T-helper 1 cell treated with Interleukin-12 subunit alpha and Interleukin-12 subunit beta and Interleukin-4 antibody, amounts not matched to agents 30 ng/mL and 1 ng/mL, for 36 hours (primary cell): ENCODE measurements at regions not wholly inside any gene's neighbourhood (a gene's known extent, or its start where the extent isn't known, plus 50 kb on each side); places are given as distances from the start of the nearest gene placed in this dataset.

Experiments
- intact Hi-C: fragments of 100-400 bp; cut with micrococcal nuclease; formaldehyde crosslinking; loops from one replicate; pipeline ENCODE4 v1.15.1; 2024

DNA sequence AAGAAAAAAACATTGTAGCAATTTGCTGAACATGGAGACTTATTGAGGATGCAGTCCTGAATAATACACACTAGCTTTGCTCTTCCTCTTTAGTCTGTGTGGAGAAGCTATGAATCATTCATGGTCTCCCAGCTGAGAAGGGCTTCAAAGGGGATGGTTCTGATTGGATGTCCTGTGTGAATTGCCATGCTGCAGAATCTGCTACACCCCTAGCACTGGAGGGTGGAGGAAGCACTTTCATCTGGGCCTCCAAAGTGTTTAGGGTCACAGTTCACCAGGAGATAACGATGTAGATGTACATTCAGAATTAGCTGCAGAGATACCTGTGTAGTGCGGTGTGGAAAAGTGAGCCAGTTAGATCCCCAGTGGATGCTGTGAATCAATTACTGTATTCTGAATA is 321.1 kb upstream of the EDNRB start:
- intact Hi-C loops: no loop called here

DNA sequence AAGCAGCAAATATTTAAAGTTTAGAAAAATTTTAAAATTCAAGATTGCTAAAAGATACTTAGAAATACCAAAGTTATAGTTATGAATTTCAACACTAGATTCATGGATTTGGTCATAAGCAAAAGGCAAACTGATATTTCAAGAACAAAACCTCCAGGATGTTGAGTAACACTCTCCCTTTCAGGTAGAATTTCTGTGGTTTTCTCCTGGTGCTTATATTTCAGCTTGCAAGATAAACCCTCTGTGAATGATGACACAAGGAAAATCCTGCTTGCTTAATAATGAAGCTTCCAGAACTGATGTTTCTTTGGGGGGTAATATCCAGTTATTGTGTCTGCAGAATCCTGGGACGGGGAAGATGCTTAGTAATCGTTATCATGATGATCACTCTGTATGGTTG is 320.3 kb upstream of the EDNRB start:
- intact Hi-C loops: no loop called here

DNA sequence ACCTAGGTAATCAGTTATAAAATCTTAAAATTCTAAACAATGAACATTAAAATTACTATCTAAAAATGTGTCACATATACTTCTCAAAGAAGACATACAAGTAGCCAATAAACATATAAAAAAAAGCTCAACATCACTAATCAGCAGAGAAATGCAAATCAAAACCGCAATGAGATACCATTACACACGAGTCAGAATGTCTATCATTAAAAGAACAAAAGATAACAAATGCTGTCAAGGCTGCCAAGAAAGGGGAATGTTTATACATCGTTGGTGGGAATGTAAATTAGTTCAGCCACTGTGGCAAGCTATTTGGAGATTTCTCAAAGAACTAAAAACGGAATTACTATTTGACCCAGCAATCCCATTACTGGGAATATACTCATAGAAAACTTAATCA is 310.3 kb upstream of the EDNRB start:
- intact Hi-C loops: no loop called here

DNA sequence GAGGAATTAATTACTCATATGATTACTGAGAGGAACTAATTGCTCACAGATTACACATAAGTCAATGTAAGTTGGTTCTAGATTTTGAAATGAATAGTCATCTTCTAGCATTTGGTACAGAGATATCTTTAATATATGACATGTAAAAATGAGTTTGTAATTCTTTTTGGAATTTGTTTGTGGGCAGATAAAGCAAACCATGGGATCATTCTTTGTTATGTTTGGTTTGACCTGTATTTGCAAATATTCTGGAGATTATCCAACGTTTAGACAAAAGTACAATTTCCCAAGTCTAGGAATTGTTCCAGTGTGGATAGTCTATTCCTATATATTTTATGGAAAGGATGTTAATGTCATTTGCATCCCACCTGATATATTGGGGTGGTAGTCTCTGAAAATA is 309.6 kb upstream of the EDNRB start:
- intact Hi-C loops: no loop called here

DNA sequence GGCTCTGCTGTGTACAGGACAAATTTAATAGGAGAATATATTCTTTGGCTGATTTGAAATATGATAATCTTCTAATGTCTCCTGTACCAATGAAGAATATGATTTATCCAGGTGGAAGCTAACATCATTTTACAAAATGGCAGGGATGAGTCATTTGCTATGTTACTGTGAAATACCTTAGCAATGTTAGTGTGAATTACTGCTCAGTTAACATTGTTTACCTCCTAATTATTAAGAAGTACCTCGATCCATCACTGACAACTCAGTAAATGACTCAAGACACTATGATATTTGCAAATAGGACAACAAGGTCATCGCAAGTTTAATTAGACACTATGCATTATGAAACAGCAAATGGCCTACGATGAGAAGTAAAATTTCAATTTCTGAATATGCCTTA is 309.1 kb upstream of the EDNRB start:
- intact Hi-C loops: no loop called here

DNA sequence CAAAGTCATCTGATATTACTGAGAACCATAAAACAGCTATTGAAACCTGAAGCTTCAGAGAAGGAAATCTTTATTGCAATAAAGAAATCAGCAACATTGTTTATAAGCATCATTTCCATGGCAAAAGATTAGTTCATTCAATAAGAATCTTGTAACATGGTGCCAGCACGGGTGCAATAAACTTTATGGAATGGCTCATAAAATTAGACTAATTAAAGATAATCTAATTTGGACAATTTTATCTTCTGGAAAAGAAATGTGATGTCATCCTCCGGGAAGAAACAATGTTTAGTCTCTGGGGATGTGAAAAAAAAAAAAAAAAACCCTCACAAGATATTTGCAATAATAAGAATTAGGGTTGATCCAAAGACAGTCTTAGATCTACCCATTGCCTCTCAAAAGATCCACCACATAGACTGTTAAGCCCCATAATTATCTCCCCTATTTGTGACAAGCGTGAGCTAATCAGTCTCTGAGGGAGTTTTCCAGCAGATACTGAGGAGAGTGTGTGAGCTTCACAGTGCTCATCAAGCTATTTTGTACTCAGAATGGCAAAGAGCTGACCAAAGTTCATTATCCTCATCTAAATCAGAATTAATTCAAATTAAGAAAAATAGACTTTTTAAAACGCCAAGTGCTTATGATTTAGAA is 297.0 kb upstream of the EDNRB start:
- intact Hi-C loops: no loop called here

DNA sequence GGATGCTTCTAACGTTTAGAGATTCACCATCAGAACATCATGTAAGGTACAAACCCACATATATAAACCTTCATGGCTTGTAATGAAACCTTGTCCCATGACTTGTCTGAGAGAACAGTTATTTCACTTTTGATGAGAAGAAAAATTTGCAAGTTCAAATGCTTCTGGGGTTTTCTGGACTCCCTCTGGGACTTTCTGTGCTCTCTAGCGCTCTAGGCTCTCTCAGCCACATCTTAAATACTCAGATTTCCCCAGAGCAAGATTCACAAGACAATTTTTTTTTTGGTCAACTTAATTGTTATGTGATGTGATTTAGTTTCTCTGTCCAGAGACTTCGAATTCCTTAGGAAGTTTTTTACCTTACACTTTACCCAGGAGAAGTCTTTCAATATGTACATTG is 282.8 kb upstream of the EDNRB start:
- intact Hi-C loops: no loop called here

DNA sequence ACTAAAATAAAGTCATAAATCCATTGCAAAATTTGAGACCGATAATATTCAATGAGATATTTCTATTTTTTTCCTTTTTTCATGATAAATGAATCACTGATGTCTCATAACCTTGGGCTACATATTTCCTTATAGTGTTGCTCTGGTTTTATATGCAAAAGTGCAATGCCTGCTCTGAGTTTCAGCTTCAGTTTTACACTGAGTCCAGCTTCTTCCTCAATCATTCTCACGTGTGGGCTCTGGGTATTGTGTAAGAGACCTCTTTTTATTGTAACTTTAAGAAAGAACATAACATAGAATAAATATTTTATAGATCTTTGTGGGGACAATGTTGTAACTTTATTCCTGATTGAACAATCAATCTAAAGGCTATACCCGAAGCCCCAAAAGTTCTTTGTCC is 280.2 kb upstream of the EDNRB start:
- intact Hi-C loops: no loop called here

DNA sequence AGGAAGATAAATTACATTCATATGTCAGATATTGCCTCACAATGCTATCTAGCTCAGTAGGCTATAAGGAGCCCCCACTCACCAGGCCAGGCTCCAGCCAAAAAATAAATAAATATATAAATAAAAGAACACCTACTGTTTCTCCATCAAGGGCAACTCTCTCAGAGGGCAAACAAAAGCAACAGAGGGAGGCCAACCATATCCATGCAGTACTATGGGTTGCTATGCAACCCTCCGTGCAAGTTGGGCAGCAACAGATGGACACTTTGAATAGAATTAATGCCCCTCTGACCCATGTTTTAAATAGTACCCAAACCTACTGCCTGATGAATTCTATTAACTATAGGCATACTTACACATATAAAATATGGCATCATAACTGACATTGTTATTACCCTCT is 279.8 kb upstream of the EDNRB start:
- intact Hi-C loops: no loop called here

DNA sequence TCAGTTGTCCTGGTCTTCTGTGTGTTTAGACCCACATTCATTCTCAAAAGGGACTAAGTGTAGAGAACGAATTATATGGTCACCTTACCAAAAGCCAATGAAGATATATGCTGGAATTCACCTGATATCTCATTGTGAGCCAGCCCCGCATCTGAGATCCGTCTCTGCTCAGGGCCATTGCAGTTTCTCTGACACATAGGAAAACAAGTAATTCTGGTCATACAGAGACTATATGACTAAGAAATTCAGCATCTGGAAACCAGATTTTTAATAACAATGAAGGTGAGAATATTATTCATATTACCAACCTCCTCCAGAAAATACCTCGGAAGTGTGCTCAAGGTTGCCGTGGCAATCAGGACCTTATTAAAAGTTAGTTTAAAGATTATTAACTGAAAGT is 278.6 kb upstream of the EDNRB start:
- intact Hi-C loops: no loop called here

DNA sequence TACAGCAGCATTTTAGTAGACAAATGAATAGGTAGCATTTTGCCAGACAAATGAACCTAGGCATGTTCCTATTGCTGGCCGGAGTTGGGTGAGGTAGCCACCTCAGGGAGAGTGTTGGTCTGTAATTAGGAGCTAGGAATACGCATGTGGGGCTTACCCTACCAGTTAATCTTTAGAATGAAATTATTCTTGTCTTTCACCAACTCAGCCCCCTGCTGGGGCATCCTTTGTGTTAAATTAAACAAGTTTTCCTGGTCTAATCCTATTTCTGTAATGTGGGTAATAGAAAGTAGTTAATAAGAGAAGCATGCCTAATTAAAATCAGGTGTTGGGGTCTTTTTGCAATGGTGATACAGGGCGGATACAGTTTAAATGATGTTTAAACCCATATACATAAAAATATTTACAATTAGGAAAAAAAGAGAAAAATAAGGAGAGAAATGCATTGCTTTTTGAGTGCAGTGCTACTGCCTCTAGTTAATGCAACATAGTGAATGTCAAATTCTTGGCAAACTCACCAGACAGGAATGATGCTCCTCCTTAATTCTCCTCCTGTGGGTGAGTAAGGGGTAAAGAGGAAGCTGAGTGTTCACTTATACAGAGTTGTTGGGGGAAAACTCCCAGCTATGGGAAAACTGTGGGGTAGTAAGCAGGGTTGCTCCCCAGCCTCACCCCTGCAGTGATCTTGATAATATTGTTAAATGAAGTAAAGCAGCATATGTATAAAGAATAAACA is 276.4 kb upstream of the EDNRB start:
- intact Hi-C loops: no loop called here

DNA sequence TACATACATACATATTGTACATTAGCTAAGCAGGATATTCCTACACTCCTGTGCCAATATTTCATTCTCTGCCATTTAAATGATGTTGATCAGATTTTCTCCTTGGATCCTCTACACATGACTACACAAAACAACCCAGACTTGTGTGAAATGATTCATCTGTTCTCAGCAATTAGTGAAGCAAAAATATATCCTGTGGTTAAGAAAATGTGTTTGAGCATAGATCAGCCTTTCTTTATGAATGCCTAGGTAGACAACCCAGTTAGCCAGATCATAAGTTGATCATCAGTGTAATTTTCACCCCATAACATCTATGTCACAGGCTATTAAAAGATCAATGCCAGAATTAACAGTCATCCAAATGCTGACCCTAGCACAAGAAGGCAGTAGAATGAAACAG is 275.2 kb upstream of the EDNRB start:
- intact Hi-C loops: no loop called here

DNA sequence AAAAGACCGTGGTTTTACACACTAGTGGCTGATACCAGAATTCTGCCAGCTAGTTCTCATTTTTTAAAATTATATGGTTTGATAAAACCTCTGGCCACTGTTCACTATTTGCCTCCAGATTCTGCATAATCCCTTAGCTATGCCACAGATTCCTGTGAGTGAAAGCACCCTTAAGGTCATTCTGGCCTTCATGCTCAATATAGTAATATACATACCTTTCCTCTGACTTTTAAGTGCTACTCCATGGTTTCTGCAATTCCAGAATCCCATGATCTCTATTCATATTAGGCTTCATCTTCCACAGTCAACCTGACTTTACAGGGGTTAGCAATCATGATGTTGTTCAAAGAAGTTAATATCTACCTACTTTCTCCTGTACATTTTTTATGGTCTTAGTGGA is 274.1 kb upstream of the EDNRB start:
- intact Hi-C loops: no loop called here

DNA sequence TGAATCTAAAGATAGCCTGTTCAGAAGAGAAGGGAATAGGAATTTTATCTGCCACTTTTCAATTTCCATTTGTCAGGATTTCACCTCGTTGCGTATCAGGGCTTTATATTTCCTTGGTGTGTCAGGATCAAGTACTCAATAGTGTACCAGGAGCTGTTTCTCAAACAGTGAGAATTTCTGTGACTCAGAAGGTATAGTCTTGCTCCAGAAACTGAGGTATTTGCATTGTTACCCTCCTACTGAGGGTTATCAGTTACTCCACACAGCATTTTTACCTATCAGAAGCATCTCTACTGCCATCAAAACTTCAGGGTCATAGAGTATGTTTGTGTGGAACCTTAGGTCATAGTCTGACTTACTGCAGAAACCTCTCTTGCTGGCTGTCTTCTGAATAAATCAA is 271.7 kb upstream of the EDNRB start:
- intact Hi-C loops: no loop called here

DNA sequence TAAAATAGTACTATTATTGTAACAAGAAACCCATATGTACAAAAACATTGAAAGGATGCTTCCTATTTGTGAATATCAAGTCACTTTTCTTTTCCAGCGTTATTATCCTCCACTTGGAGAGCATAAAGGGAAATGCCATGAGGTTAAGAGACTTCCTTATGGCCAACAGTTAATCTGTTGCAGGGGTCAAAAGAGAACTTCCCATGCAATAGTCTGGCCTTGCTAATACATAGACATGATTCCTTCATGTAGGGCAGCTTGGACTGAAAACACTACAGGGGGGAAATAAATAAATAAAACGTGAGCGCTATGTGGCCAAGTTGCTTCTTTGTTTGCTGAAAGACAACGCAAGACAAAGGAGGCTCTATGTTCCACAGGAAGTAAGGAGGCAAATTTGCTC is 269.1 kb upstream of the EDNRB start:
- intact Hi-C loops: no loop called here

DNA sequence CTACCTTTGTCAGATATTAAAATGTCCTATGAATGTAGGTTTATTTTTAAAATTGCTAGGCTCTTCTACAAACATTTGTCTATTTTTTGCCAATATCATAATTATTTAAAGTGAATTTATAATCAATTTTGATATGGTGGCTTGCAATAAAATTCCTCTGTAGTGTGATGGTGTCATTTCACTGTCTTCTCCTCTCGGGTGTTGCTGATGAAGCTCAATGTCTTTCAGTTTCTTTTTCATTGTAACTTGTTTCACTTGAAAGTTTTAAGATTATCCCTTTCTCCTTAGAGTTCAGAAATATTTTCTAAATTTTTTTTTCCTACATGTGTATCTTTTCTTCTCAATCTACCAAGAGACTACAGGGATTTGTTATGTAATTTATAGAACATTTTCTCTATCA is 267.1 kb upstream of the EDNRB start:
- intact Hi-C loops: no loop called here

DNA sequence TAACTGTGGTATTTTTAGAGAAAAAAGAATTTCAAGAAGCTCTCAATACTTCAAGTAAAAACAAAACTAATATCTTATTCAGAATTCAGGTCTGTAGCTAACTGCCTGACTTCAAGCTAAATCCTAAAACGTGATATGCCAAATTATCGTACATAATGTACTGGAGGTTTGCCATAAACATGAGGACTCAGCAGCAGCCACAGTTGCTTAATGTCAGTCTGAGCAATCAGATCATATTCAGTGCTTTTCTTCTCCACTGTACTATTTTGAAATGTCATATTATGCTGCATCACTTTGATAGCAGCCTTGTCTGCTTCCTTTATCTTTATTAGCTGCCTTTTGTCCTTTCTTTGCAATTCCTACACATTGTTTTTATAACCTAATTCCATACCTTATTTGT is 265.1 kb upstream of the EDNRB start:
- intact Hi-C loops: no loop called here

DNA sequence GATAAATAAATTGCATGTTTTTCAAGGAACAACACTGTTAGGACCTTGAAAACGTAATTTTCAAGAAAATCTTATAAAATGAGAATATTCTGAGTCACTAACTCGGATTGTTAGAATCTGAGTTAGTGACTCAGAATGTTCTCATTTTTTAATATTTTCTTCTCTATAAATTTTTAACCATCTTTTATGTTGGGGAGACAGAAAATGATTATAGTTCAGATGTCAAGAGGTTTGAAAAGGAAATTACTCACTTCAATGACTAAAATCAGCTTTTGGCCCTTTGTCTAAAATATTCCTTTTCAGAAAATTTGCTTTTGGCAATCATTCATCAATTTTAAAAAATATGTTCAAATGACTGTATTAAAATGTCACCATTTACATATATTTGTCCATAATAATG is 264.2 kb upstream of the EDNRB start:
- intact Hi-C loops: no loop called here

DNA sequence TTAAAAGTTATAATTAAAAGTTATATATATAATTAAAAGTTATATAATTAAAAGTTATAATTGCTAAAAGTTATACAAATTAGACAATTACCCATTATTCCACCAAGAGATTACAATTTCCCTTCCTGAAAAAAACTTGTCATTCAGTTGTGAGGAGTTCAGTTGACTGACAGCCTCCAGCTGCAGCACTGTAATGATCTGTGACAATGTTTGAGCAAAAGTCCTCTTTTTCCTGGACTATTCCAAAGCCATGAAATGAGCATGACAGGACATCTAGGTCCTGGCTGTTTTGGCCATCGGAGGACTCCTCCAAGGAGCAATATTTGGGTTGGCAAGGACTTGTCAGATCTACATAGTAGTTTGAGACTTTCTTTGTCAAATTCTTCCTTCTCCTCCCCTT is 258.7 kb upstream of the EDNRB start:
- intact Hi-C loops: no loop called here

DNA sequence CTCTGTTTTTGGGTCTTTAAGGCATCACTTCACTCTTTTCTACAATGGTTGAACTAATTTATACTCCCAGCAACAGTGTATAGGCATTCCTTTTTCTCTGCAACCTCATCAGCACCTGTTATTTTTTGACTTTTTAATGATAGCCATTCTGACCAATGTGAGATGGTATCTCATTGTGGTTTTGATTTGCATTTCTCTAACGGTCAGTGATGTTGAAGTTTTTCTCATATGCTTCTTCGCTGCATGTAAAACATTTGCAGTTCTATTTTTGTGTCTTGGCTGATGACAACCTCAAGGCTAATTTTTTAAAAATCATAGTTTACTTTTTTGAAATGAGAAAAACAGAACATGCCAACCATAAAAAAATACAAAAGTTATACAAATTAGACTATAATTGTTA is 258.2 kb upstream of the EDNRB start:
- intact Hi-C loops: no loop called here

DNA sequence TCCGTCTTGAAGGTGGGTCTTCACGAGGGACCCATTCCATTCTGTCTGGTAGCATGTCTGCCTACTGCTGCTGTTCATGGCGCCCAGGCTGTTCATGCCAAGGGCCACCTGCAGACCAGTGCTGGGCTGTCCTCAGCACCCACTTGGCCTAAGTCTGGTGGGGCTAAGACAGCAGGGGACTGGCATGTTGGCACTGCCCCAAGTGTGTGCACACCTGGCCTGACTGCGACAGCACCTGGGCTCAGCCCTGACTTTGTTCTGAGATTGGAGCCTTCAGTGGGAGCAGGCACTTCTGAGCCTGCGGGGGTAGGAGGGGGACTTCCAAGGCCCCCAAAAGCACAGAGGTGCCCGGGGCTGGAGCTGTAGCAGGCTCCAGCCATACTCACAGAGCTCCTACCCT is 250.8 kb upstream of the EDNRB start:
- intact Hi-C loops: no loop called here

DNA sequence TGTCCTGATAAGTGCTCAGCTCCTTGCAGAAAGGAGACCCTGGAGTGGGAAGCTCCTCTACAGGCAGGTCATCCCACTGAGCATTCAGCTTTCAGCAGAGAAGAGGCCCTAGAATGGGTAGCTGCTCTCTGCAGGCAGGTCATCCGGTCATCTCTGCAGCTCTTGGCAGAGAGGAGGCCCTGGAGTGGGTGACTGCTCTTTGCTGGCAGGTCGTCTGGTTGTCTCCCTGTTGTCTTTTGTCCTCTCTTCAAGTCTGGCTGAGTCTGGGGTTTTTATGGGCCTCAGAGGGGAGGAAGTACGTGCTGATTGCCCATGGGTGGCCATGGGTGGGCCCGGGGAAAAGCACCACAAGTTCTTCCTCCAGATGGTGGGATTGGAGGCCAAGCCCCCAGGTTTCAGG is 250.3 kb upstream of the EDNRB start:
- intact Hi-C loops: no loop called here

DNA sequence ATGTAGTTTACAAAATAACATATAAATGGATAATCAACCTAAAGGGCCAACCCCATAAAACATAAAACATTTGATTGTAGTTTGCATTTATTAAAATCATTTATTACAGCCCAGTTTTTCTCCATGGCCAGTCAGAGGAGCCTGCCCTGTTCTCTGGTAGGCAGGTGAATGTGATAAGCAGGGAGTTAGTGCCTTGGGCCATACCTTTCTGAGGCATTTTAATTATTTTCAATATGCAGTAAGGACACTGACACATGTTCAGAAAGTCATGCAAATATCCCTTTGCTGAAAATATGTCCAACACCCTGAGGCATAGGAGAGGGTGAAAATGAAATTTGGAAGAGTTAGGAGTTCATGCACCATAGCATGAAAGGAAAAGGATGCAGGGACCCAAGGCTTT is 242.6 kb upstream of the EDNRB start:
- intact Hi-C loops: no loop called here

DNA sequence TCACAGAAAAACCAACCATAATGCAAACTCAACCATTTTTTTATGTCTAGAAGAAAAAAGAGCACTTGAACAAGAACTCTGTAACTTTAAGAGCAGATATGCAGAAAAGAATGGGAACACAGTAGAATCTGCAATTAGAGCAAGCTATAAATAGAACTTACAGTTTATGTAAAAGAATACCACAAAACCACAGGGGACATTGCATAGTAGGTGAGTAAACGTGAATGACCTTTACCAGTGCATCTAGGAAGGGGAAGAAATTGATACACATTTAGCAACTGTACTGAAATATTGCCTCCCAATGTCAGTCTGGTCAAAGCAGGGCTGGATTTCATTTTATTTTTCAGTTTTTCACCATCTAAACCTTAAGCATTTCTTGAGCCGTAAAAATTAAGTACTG is 242.2 kb upstream of the EDNRB start:
- intact Hi-C loops: no loop called here
